ENCODE measurements at regions not wholly inside any gene's neighbourhood (a gene's known extent, or its start where the extent isn't known, plus 50 kb on each side); places are given as distances from the start of the nearest gene placed in this dataset.

GRCh38 chr7:66507764-66508296 lies 120.9 kb upstream of the KCTD7 start:
- Histone ChIP-seq H3K4me3 (ENCODE audit: low read length, poor library complexity, severe bottlenecking) (no peak overlapping the region), H3F3A (ENCODE audit: low read depth) (no peaks in the 10 kb centered on the region), H3K79me2 (ENCODE audit: insufficient read depth, low read length) (no peaks in the 10 kb centered on the region), H3K9me2 (replicated peaks; ENCODE audit: low read depth, low read length) (no peaks in the 10 kb centered on the region), H3K4me2 (ENCODE audit: low read depth, low read length, poor library complexity, severe bottlenecking) (no peak overlapping the region), H4K20me1 (ENCODE audit: insufficient read depth, low read length, poor library complexity, severe bottlenecking) (no peaks in the 10 kb centered on the region), H2AFZ (ENCODE audit: low read length) (no peak overlapping the region), H3K27me3 (ENCODE audit: insufficient read depth, low read length, poor library complexity, severe bottlenecking) (no peaks in the 10 kb centered on the region), H3K36me3 (ENCODE audit: insufficient read depth, low read length) (no peaks in the 10 kb centered on the region), H3K9ac (ENCODE audit: low read depth, low read length, poor library complexity, severe bottlenecking) (no peak overlapping the region), H3K9me3 (ENCODE audit: insufficient read depth, low read depth, low read length) (no peaks in the 10 kb centered on the region), H3K4me1 (ENCODE audit: insufficient read depth, low read length, poor library complexity, severe bottlenecking) (no peaks in the 10 kb centered on the region)
- TF ChIP-seq EZH2phosphoT487 (IDR thresholded peaks at IDR 0.05; ENCODE audit: borderline replicate concordance) (no peak), CTCF (conservative IDR thresholded peaks at IDR 0.05; ENCODE audit: low read length) (no peak)

- no peaks in the 10 kb centered on the region for H4K20me1 ChIP-seq (ENCODE audit: insufficient read depth, low read length, poor library complexity, severe bottlenecking)
- no peak overlapping the region for H3K4me2 ChIP-seq (ENCODE audit: low read depth, low read length, poor library complexity, severe bottlenecking)
- no peak overlapping the region for H3K4me3 ChIP-seq (ENCODE audit: low read length, poor library complexity, severe bottlenecking)
- H3K9me2 ChIP-seq (replicated peaks; ENCODE audit: low read depth, low read length): no peaks in the 10 kb centered on the region
- no peaks in the 10 kb centered on the region for H3F3A ChIP-seq (ENCODE audit: low read depth)
- no peaks in the 10 kb centered on the region for H3K27me3 ChIP-seq (ENCODE audit: insufficient read depth, low read length, poor library complexity, severe bottlenecking)
- H3K79me2 ChIP-seq (ENCODE audit: insufficient read depth, low read length): no peaks in the 10 kb centered on the region
- TF ChIP-seq CTCF (conservative IDR thresholded peaks at IDR 0.05; ENCODE audit: low read length): no peak
- no peak for TF ChIP-seq EZH2phosphoT487 (IDR thresholded peaks at IDR 0.05; ENCODE audit: borderline replicate concordance)
- H3K36me3 ChIP-seq (ENCODE audit: insufficient read depth, low read length): no peaks in the 10 kb centered on the region
- H2AFZ ChIP-seq (ENCODE audit: low read length): no peak overlapping the region
- H3K9ac ChIP-seq (ENCODE audit: low read depth, low read length, poor library complexity, severe bottlenecking): no peak overlapping the region
- H3K4me1 ChIP-seq (ENCODE audit: insufficient read depth, low read length, poor library complexity, severe bottlenecking): no peaks in the 10 kb centered on the region
- no peaks in the 10 kb centered on the region for H3K9me3 ChIP-seq (ENCODE audit: insufficient read depth, low read depth, low read length)
Observed at GRCh38 chr7:66508431-66508830, 120.2 kb upstream of the KCTD7 start.

DNA sequence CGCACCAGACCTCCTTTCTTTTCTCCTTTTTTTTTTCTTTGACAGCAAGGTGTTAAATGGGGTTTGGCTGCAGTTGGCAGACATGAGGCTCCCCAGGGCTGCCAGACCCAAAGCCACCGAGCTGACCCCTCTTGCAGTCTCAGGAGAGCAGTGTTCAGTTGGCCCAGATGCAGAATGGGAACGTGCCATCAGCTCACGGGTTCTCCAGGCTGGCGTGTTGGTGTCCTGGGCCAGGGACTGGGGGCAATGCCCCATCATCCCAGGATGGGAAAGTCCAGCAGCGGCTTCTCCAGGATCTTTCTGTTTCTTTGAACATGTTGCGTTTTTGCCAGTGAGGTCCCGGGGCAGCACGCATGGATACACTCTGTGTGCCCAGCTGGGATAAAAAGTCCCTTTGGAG lies 114.6 kb upstream of the KCTD7 start:
- Histone ChIP-seq H3K36me3 (ENCODE audit: insufficient read depth, low read length) (no peaks in the 10 kb centered on the region), H3F3A (ENCODE audit: low read depth) (no peaks in the 10 kb centered on the region), H2AFZ (ENCODE audit: low read length) (no peak overlapping the region), H3K4me2 (ENCODE audit: low read depth, low read length, poor library complexity, severe bottlenecking) (no peak overlapping the region), H3K27me3 (ENCODE audit: insufficient read depth, low read length, poor library complexity, severe bottlenecking) (no peaks in the 10 kb centered on the region), H3K9ac (ENCODE audit: low read depth, low read length, poor library complexity, severe bottlenecking) (no peak overlapping the region), H4K20me1 (ENCODE audit: insufficient read depth, low read length, poor library complexity, severe bottlenecking) (no peaks in the 10 kb centered on the region), H3K9me3 (ENCODE audit: insufficient read depth, low read depth, low read length) (no peaks in the 10 kb centered on the region), H3K4me3 (ENCODE audit: low read length, poor library complexity, severe bottlenecking) (no peak overlapping the region), H3K79me2 (ENCODE audit: insufficient read depth, low read length) (no peaks in the 10 kb centered on the region), H3K9me2 (replicated peaks; ENCODE audit: low read depth, low read length) (no peaks in the 10 kb centered on the region), H3K4me1 (ENCODE audit: insufficient read depth, low read length, poor library complexity, severe bottlenecking) (no peaks in the 10 kb centered on the region)
- TF ChIP-seq CTCF (conservative IDR thresholded peaks at IDR 0.05; ENCODE audit: low read length) (no peak), EZH2phosphoT487 (IDR thresholded peaks at IDR 0.05; ENCODE audit: borderline replicate concordance) (no peak)

Measured in Loucy (cell line).